IMR-90 (cell line): ENCODE measurements at regions not wholly inside any gene's neighbourhood (a gene's known extent, or its start where the extent isn't known, plus 50 kb on each side); places are given as distances from the start of the nearest gene placed in this dataset.

ENCODE experiments used
- ATAC-seq: fragments of 200-7000 bp; cut with Tn5 transposase; 2 replicates; pipeline ENCODE4 v1.9.1; 2020; ENCODE audit warnings: low read depth, mild to moderate bottlenecking, moderate library complexity
- BruUV-seq: library from RNA; stranded (reverse); fragments of 400-500 nt; replicated peaks from 2 replicates; lab custom pipeline; 2021; lab: Mats Ljungman, UMichigan
- CTCF ChIA-PET: fragments of 300-600 bp; formaldehyde crosslinking; extraction: SDS; loops from one replicate; lab custom pipeline; 2021; ENCODE audit warnings: antibody characterized with exemption; lab: Yijun Ruan, JAX
- POLR2A ChIA-PET: fragments of 300-600 bp; sonication (Branson Sonifier 250); formaldehyde crosslinking; loops from one replicate; lab custom pipeline; 2022; ENCODE audit warnings: antibody characterized with exemption; ENCODE audit not compliant: unreplicated experiment; lab: Charles Lee
- DNase-seq: peaks from one replicate; pipeline ENCODE4 v3.0.0; 2013
- H2AFZ ChIP-seq: replicated peaks from 2 replicates; pipeline ENCODE3; 2013; ENCODE audit warnings: low read length, mild to moderate bottlenecking; ENCODE audit not compliant: poor library complexity
- H2AK5ac ChIP-seq: 2 replicates; pipeline ENCODE4 v1.6.1; 2013; ENCODE audit warnings: low read depth, low read length, inconsistent platforms
- H2AK9ac ChIP-seq: replicated peaks from 2 replicates; pipeline ENCODE3; 2013; ENCODE audit warnings: mild to moderate bottlenecking, low read depth, low read length, moderate library complexity; ENCODE audit not compliant: poor library complexity
- H2BK120ac ChIP-seq: 2 replicates; pipeline ENCODE4 v1.6.1; 2013; ENCODE audit warnings: low read depth, low read length, inconsistent platforms
- H2BK15ac ChIP-seq: 3 replicates; pipeline ENCODE4 v1.6.1; 2013; ENCODE audit warnings: low read depth, low read length, inconsistent platforms
- H2BK20ac ChIP-seq: 2 replicates; pipeline ENCODE4 v1.6.1; 2013; ENCODE audit warnings: low read depth, mild to moderate bottlenecking, inconsistent platforms, low read length, moderate library complexity
- H2BK5ac ChIP-seq: 2 replicates; pipeline ENCODE4 v1.6.1; 2013; ENCODE audit warnings: mild to moderate bottlenecking, low read depth, low read length, inconsistent platforms; ENCODE audit not compliant: poor library complexity, severe bottlenecking
- H3K14ac ChIP-seq: replicated peaks from 2 replicates; pipeline ENCODE4 v1.6.1; 2013; ENCODE audit warnings: low read depth, low read length, inconsistent platforms
- H3K18ac ChIP-seq: 2 replicates; pipeline ENCODE4 v1.6.1; 2013; ENCODE audit warnings: low read depth, low read length, control low read depth
- H3K23ac ChIP-seq: 2 replicates; pipeline ENCODE4 v1.6.1; 2013; ENCODE audit warnings: low read depth, low read length, inconsistent platforms
- H3K27ac ChIP-seq: 2 replicates; pipeline ENCODE4 v1.5.1; 2013; ENCODE audit warnings: mild to moderate bottlenecking, control low read depth, low read length; ENCODE audit not compliant: insufficient read depth
- H3K27me3 ChIP-seq: 2 replicates; pipeline ENCODE4 v1.6.1; 2013; ENCODE audit warnings: low read length; ENCODE audit not compliant: control insufficient read depth, insufficient read depth
- H3K36me3 ChIP-seq: 2 replicates; pipeline ENCODE4 v1.6.1; 2013; ENCODE audit warnings: low read length, mixed read lengths; ENCODE audit not compliant: control insufficient read depth, insufficient read depth
- H3K4ac ChIP-seq: 2 replicates; pipeline ENCODE4 v1.6.1; 2013; ENCODE audit warnings: low read depth, low read length, inconsistent platforms
- H3K4me1 ChIP-seq: 2 replicates; pipeline ENCODE4 v1.6.1; 2013; ENCODE audit warnings: low read length, mixed read lengths; ENCODE audit not compliant: control insufficient read depth, insufficient read depth
- H3K4me2 ChIP-seq: 2 replicates; pipeline ENCODE4 v1.6.1; 2013; ENCODE audit warnings: low read depth, mild to moderate bottlenecking, control low read depth, low read length, moderate library complexity
- H3K4me3 ChIP-seq: 2 replicates; pipeline ENCODE4 v1.5.1; 2013; ENCODE audit warnings: low read depth, mild to moderate bottlenecking, control low read depth, low read length, moderate library complexity; ENCODE audit not compliant: insufficient read depth
- H3K56ac ChIP-seq: 2 replicates; pipeline ENCODE4 v1.6.1; 2013; ENCODE audit warnings: low read length, inconsistent platforms; ENCODE audit not compliant: insufficient read depth; ENCODE audit errors: extremely low read depth
- H3K79me1 ChIP-seq, 2 experiments: 2 replicates each; pipeline ENCODE4 v1.6.1; 2013; ENCODE audit warnings: low read length in 2 of 2, inconsistent platforms in 1 of 2, low read depth in 1 of 2
- H3K9ac ChIP-seq: 2 replicates; pipeline ENCODE4 v1.6.1; 2013; ENCODE audit warnings: low read depth, low read length, control low read depth
- H3K9me1 ChIP-seq: 2 replicates; pipeline ENCODE4 v1.6.1; 2013; ENCODE audit warnings: low read length, inconsistent platforms; ENCODE audit not compliant: insufficient read depth
- H3K9me3 ChIP-seq: 2 replicates; pipeline ENCODE4 v1.6.1; 2013; ENCODE audit warnings: low read length; ENCODE audit not compliant: control insufficient read depth, insufficient read depth
- H4K20me1 ChIP-seq: 2 replicates; pipeline ENCODE4 v1.6.1; 2013; ENCODE audit warnings: low read length, inconsistent platforms; ENCODE audit not compliant: insufficient read depth
- H4K5ac ChIP-seq: 2 replicates; pipeline ENCODE4 v1.6.1; 2013; ENCODE audit warnings: mild to moderate bottlenecking, low read depth, low read length, control low read depth
- H4K8ac ChIP-seq, 2 experiments: 2 replicates each; pipeline ENCODE4 v1.6.1; 2013; ENCODE audit warnings: low read depth in 2 of 2, low read length in 2 of 2, control low read depth in 1 of 2, inconsistent platforms in 1 of 2
- H4K91ac ChIP-seq: 2 replicates; pipeline ENCODE4 v1.6.1; 2013; ENCODE audit warnings: low read depth, low read length, inconsistent platforms; ENCODE audit not compliant: insufficient read depth
- BHLHE40 ChIP-seq: fragments of 150-350 bp; IDR thresholded peaks from 2 replicates; pipeline ENCODE4 v1.6.1; 2016; ENCODE audit warnings: mild to moderate bottlenecking, low read depth, low read length
- CEBPB ChIP-seq: IDR thresholded peaks from 2 replicates; pipeline ENCODE4 v1.6.1; 2012; ENCODE audit warnings: low read depth, low read length, improper control_type of control experiment
- CHD1 ChIP-seq: IDR thresholded peaks from 2 replicates; pipeline ENCODE4 v1.6.1; 2012; ENCODE audit warnings: low read depth, low read length, improper control_type of control experiment
- CTCF ChIP-seq: conservative IDR thresholded peaks from 2 replicates; pipeline ENCODE4 v1.5.1; 2012; ENCODE audit warnings: mild to moderate bottlenecking, low read depth, low read length, improper control_type of control experiment
- FOS ChIP-seq: fragments of 150-350 bp; IDR thresholded peaks from 2 replicates; pipeline ENCODE4 v1.6.1; 2016; ENCODE audit warnings: low read depth, low read length
- MAFK ChIP-seq: IDR thresholded peaks from 2 replicates; pipeline ENCODE4 v1.6.1; 2012; ENCODE audit warnings: low read depth, low read length, improper control_type of control experiment
- MAZ ChIP-seq: IDR thresholded peaks from 2 replicates; pipeline ENCODE4 v1.6.1; 2012; ENCODE audit warnings: low read depth, mild to moderate bottlenecking, low read length, improper control_type of control experiment, moderate library complexity, borderline replicate concordance
- MXI1 ChIP-seq: IDR thresholded peaks from 2 replicates; pipeline ENCODE4 v1.6.1; 2012; ENCODE audit warnings: low read depth, mild to moderate bottlenecking, low read length, moderate library complexity, borderline replicate concordance
- NFE2L2 ChIP-seq: fragments of 150-350 bp; IDR thresholded peaks from 2 replicates; pipeline ENCODE4 v1.6.1; 2016; ENCODE audit warnings: low read depth, mild to moderate bottlenecking, low read length
- POLR2A ChIP-seq: IDR thresholded peaks from 2 replicates; pipeline ENCODE4 v1.6.1; 2012; ENCODE audit warnings: mild to moderate bottlenecking, low read depth, low read length
- RAD21 ChIP-seq: IDR thresholded peaks from 2 replicates; pipeline ENCODE4 v1.6.1; 2012; ENCODE audit warnings: low read length, improper control_type of control experiment
- RCOR1 ChIP-seq: IDR thresholded peaks from 2 replicates; pipeline ENCODE4 v1.6.1; 2012; ENCODE audit warnings: mild to moderate bottlenecking, low read length, improper control_type of control experiment; ENCODE audit not compliant: insufficient replicate concordance
- RFX5 ChIP-seq: IDR thresholded peaks from 2 replicates; pipeline ENCODE4 v1.8.0; 2012; ENCODE audit warnings: low read depth, mild to moderate bottlenecking, low read length, moderate library complexity
- SMC3 ChIP-seq: fragments of 150-350 bp; IDR thresholded peaks from 2 replicates; pipeline ENCODE4 v1.6.1; 2016; ENCODE audit warnings: low read depth, mild to moderate bottlenecking, antibody characterized with exemption, low read length, moderate library complexity
- USF2 ChIP-seq: fragments of 150-350 bp; IDR thresholded peaks from 2 replicates; pipeline ENCODE4 v1.6.1; 2017; ENCODE audit warnings: mild to moderate bottlenecking, antibody characterized with exemption, low read length, low read depth
- WGBS, 2 experiments: methylation state at CpG; one replicate each; pipeline versions ENCODE4 v1.1.5 to v1.1.7; 2013; ENCODE audit warnings: missing lambda C conversion rate in 2 of 2; ENCODE audit not compliant: insufficient read length in 1 of 2; ENCODE audit errors: extremely low coverage in 2 of 2; 5-methylcytosine and 5-hydroxymethylcytosine counted together
- dilution Hi-C: fragments of 300-500 bp; cut with HindIII; formaldehyde crosslinking; loops from one replicate; pipeline ENCODE4 v1.14.3; 2018; ENCODE audit warnings: low sequenced_read_pairs; ENCODE audit not compliant: unreplicated experiment
- in situ Hi-C: fragments of 300-500 bp; cut with MboI; formaldehyde crosslinking; loops from 3 replicates; pipeline ENCODE4 v1.14.3; 2019; ENCODE audit warnings: low sequenced_read_pairs, inconsistent platforms, mixed read lengths
- intact Hi-C: fragments of 100-400 bp; cut with micrococcal nuclease; formaldehyde crosslinking; loops from 2 replicates; pipeline ENCODE4 v1.10.0; 2022
- TF ChIP-seq, protein P1 (sequence below): fragments of 150-350 bp; IDR thresholded peaks from 2 replicates; pipeline ENCODE4 v1.6.1; 2016; ENCODE audit warnings: low read depth, mild to moderate bottlenecking, low read length, moderate library complexity, borderline replicate concordance

DNA sequence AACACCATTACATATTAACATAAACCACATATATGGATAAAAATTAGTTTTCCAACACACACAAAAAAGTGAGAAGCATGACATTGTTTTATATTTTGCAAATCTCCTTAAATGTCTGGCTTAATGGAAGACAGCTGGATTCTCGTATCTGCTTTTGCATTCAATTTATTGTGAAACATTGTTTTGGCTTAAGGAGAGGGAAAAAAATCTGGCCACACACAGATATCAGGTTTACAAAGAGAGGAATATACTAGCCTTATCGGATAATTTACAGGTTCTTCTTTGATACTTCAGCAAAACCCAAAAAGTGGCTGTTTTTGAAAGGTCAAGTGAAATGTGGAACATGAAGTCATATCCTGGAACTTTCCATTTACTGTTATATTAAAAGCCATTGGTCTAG lies 523.5 kb upstream of the ARGLU1 start:
- Histone ChIP-seq H3K9me1 (no peaks in the 10 kb centered on the region), H3K9ac (no peak overlapping the region), H2BK20ac (no peak overlapping the region), H2BK5ac (no peak overlapping the region), H3K14ac (no peak overlapping the region), H4K20me1 (no peaks in the 10 kb centered on the region), H3K9me3 (no peaks in the 10 kb centered on the region), H4K91ac (no peak overlapping the region), H3K27me3 (no peaks in the 10 kb centered on the region), H2BK15ac (no peak overlapping the region), H3K4me3 (no peak overlapping the region), H3K4me2 (no peak overlapping the region), H2BK120ac (no peak overlapping the region), H4K5ac (no peak overlapping the region), H3K23ac (no peak overlapping the region), H3K56ac (no peak overlapping the region), H3K18ac (no peak overlapping the region), H3K79me1 (no peaks in the 10 kb centered on the region), H2AK5ac (no peak overlapping the region), H3K4me1 (no peaks in the 10 kb centered on the region), H2AFZ (no peak overlapping the region), H3K36me3 (no peaks in the 10 kb centered on the region), H3K4ac (no peak overlapping the region), H2AK9ac (no peak overlapping the region), H3K27ac (no peak overlapping the region), H4K8ac (no peak overlapping the region)
- ATAC-seq (no peak), DNase-seq (no peak)
- intact Hi-C loops, result no loop called here
- no TSS peak for BruUV-seq
- dilution Hi-C loops, result no loop called here
- TF ChIP-seq MAZ (no peak), USF2 (no peak), RFX5 (no peak), MAFK (no peak), CTCF (no peak), POLR2A (no peak), FOS (no peak), CEBPB (no peak), RCOR1 (no peak), CHD1 (no peak), RAD21 (no peak), MXI1 (no peak), BHLHE40 (no peak), SMC3 (no peak), NFE2L2 (no peak)
- TF ChIP-seq, protein P1, sequence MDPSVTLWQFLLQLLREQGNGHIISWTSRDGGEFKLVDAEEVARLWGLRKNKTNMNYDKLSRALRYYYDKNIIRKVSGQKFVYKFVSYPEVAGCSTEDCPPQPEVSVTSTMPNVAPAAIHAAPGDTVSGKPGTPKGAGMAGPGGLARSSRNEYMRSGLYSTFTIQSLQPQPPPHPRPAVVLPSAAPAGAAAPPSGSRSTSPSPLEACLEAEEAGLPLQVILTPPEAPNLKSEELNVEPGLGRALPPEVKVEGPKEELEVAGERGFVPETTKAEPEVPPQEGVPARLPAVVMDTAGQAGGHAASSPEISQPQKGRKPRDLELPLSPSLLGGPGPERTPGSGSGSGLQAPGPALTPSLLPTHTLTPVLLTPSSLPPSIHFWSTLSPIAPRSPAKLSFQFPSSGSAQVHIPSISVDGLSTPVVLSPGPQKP, result no peak
- WGBS, 2 experiments, result no CpG with 5 or more reads among the region's 2 CpGs
- in situ Hi-C loops, result no loop called here
- POLR2A ChIA-PET, result no interaction called here
- CTCF ChIA-PET, result interaction anchor here (0.8 kb wide), 1 partner anchor 1830 kb away, joined by 5 read pairs; no protein-coding TSS in a partner anchor
